RWPE1 (cell line): ENCODE measurements at regions not wholly inside any gene's neighbourhood (a gene's known extent, or its start where the extent isn't known, plus 50 kb on each side); places are given as distances from the start of the nearest gene placed in this dataset.
"Not testable (repeated sequence)": the region's sequence is repeated elsewhere in the genome, so short reads cannot be mapped to it uniquely, and the experiment has no call there.

ENCODE experiments used
- CTCF ChIA-PET: fragments of 350-600 bp; sonication (Branson Sonifier 250); formaldehyde crosslinking; extraction: SDS; loops from one replicate; lab custom pipeline; 2021; lab: Yijun Ruan, JAX
- POLR2A ChIA-PET: fragments of 400-600 bp; formaldehyde crosslinking; extraction: SDS; loops from one replicate; lab custom pipeline; 2020; ENCODE audit warnings: antibody characterized with exemption; ENCODE audit not compliant: low non-redundant PET; lab: Yijun Ruan, JAX
- DNase-seq: peaks from one replicate; pipeline ENCODE4 v3.0.0; 2012; ENCODE audit warnings: low spot score
- H3K27ac ChIP-seq: fragments of 450-650 bp; 2 replicates; pipeline ENCODE4 v1.5.1; 2017
- TF ChIP-seq, protein P1 (sequence below): fragments of 450-650 bp; conservative IDR thresholded peaks from 2 replicates; pipeline ENCODE4 v1.5.1; 2017; ENCODE audit warnings: low read depth, mild to moderate bottlenecking

DNA sequence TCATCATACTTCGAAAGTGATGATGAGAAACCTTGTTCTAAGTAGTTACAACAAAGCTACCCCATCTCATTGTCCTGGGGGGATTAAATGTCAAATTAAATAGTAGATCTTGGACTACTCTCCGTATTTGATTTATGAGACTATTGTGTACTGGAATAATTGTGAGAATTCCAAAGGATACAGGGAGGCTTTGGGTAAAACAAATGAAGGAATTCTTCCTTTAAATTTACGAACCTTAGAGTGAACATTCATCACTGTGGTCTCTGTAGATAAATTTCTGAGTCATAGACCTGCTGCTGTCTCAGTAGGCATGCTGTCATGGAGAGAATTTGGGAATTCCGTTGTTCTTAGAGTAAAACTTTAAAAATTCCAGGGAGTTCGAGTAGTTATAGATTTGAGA is 836.2 kb downstream of the DNAH5 start:
- no peak overlapping the region for H3K27ac ChIP-seq
- CTCF ChIA-PET: no interaction called here
- DNase-seq: no peak
- POLR2A ChIA-PET: no interaction called here
- TF ChIP-seq, protein P1, sequence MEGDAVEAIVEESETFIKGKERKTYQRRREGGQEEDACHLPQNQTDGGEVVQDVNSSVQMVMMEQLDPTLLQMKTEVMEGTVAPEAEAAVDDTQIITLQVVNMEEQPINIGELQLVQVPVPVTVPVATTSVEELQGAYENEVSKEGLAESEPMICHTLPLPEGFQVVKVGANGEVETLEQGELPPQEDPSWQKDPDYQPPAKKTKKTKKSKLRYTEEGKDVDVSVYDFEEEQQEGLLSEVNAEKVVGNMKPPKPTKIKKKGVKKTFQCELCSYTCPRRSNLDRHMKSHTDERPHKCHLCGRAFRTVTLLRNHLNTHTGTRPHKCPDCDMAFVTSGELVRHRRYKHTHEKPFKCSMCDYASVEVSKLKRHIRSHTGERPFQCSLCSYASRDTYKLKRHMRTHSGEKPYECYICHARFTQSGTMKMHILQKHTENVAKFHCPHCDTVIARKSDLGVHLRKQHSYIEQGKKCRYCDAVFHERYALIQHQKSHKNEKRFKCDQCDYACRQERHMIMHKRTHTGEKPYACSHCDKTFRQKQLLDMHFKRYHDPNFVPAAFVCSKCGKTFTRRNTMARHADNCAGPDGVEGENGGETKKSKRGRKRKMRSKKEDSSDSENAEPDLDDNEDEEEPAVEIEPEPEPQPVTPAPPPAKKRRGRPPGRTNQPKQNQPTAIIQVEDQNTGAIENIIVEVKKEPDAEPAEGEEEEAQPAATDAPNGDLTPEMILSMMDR: no peak

DNA sequence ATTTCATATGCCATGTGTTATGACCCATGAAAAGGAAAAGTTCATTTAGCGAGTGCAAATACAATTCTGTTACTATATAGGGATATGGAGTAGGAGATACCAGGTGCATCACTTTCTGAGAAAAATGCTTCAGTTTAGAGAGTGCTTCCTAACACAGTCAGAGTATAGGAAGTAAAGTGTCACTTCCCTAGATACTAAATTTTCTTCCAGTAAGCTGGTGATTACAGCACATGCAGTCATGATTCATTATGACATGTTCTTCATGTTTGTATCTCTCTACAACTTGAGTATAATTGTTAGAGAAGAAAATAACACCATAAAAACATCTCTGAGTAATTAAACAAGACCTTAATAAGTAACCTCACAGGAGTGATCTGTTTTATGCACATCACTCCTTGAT is 837.0 kb downstream of the DNAH5 start:
- ChIA-PET POLR2A (no interaction called here), CTCF (no interaction called here)
- TF ChIP-seq, protein P1: no peak
- DNase-seq: no peak
- no peak overlapping the region for H3K27ac ChIP-seq

DNA sequence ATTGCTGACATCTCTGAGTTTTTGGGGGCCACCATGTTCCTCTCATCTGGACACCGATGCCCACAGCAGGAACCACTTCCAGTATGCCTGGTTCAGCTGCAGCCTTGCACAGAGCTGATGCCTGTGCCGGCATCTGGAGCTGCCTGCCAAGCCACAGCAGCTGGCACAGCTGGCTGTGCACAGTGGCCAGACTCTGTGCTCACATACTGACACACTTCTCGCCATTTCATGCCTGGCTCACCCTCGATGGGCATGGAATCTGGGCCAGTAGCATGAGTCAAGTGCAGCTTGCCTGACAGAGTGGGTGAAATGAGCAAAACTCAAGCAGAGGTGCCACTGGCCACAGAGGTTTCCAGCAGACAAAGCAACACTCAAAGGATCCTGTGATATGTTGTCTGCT is 863.4 kb downstream of the DNAH5 start:
- H3K27ac ChIP-seq: no peak overlapping the region
- CTCF ChIA-PET: no interaction called here
- no peak for DNase-seq
- POLR2A ChIA-PET: interaction anchor here (0.6 kb wide), 1 partner anchor 298 kb away, joined by 3 read pairs; no protein-coding TSS in a partner anchor
- TF ChIP-seq, protein P1: no peak

- DNase-seq, POLR2A ChIA-PET, CTCF ChIA-PET, H3K27ac ChIP-seq: not testable (repeated sequence)
Measured at GRCh38 chr5:13072936-13073335, 871.6 kb downstream of the DNAH5 start.

DNA sequence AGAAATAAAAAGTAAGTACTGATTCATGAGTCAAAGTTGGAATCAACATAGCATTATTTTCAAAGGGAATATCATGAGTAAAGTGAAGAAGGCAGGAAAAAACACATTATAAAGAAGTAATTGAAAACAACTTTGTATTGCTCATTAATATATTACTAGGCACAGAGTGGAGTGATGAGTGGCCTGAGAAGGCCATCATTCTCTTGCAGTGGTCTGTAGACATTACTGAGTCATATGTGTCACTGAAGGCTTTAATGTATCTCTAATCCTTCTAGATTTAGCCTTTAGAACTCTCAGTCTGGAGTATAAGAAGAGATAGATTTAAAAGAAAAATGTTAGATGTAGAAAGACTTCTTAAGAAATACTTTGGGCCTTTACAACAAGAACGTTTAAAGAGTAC is 881.4 kb downstream of the DNAH5 start:
- CTCF ChIA-PET: interaction anchor here (0.5 kb wide), 1 partner anchor 646 kb away, joined by 8 read pairs; no protein-coding TSS in a partner anchor
- TF ChIP-seq, protein P1: no peak
- no peak overlapping the region for H3K27ac ChIP-seq
- POLR2A ChIA-PET: no interaction called here
- no peak for DNase-seq

DNA sequence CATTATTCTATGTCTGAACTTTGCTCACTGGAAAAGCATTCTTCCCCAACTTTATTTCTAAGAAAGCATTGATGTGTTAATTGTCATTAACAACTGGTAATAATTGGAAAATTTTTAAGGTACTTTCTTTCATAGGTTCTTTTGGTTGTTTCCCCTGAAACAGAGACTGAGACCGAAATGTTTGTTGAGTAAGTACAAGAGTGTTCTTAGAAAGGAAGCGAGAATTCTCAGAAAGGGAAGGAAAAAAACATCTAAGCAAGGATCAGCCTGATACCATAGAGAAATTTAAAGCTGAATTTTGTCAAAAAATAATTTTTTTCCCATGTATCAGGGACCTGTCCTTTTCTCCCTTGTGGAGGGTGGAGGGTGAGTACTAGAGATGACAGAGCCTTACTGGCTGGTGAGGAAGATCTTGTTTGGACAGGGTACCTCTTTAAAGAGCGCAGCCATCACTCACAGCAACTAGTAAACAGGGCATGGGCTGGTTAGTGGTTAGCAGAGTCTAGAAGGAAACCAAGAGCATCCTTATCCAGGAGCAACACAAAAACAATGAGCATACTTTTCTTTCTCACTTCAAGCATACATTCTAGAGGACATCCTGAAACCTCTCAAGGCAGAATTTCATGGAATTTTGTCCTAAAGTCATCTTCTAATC is 898.5 kb downstream of the DNAH5 start:
- DNase-seq: no peak
- TF ChIP-seq, protein P1: no peak
- POLR2A ChIA-PET: no interaction called here
- CTCF ChIA-PET: no interaction called here
- H3K27ac ChIP-seq: no peak overlapping the region

DNA sequence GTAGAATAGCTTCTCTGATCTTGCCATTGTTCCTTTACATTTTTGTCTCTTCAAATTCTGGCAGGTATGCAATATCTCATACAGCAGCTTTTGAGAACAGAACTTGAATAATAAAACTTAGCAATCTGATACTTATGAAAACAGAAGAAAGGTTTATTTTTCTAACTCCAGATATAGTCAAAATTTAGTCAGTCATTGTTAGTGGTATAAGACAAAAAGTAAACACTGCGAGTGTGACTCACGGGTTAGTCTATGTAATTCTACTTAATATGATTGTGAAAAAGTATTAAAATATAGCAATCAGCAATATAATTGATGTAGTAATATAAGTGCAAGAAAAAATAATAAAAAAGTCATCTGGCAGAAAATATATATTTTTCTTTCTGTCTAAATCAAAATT is 910.4 kb downstream of the DNAH5 start:
- CTCF ChIA-PET: interaction anchor here (0.7 kb wide), 2 partner anchors 121 to 722 kb away, joined by 3 read pairs; no protein-coding TSS in a partner anchor
- no peak for DNase-seq
- TF ChIP-seq, protein P1: no peak
- POLR2A ChIA-PET: no interaction called here
- no peak overlapping the region for H3K27ac ChIP-seq
